ENCODE measurements at regions not wholly inside any gene's neighbourhood (a gene's known extent, or its start where the extent isn't known, plus 50 kb on each side); places are given as distances from the start of the nearest gene placed in this dataset.

DNA sequence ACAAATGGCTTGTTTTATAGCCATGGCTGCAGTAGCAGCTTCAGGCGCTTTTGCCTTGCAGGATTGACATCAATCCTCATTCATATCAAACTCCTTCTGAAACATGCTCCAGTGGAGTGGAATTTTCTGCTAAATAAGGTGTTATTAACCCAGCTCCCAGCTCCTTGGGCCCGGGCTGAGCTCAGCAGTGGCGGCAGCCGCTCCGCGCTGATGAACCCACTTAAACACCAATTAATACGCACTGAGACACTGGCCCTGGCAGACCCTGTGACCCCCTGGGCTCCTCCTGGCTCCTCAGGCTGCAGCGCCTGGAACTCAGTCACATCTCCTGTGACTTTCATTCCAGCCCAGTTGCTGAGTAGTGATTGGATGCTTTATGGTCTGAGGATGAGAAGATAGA lies 137.4 kb upstream of the GRIK3 start:
- no peak for TF ChIP-seq ZFX (IDR thresholded peaks at IDR 0.05)
- TF ChIP-seq, protein P1, sequence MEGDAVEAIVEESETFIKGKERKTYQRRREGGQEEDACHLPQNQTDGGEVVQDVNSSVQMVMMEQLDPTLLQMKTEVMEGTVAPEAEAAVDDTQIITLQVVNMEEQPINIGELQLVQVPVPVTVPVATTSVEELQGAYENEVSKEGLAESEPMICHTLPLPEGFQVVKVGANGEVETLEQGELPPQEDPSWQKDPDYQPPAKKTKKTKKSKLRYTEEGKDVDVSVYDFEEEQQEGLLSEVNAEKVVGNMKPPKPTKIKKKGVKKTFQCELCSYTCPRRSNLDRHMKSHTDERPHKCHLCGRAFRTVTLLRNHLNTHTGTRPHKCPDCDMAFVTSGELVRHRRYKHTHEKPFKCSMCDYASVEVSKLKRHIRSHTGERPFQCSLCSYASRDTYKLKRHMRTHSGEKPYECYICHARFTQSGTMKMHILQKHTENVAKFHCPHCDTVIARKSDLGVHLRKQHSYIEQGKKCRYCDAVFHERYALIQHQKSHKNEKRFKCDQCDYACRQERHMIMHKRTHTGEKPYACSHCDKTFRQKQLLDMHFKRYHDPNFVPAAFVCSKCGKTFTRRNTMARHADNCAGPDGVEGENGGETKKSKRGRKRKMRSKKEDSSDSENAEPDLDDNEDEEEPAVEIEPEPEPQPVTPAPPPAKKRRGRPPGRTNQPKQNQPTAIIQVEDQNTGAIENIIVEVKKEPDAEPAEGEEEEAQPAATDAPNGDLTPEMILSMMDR (conservative IDR thresholded peaks at IDR 0.05): no peak
- H3K27ac ChIP-seq: no peak overlapping the region

DNA sequence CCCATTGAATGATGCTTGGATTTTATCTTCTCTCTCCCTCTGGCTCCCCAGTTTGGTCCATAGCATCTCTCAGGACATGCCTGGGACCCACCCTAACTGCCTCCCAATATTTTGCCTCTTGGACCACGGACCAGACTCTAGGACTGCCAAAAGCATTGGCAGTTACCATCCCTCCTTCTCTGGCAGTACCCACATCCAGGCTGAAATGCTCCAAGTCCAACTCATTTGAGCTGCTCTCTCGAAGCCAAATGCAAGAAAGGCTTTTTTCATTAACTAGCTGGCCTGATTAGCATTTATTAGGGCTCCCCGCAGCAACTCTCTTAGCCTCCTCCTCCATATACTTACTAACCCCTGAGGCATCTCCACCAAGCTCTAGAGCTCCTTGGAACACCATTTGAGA lies 140.0 kb upstream of the GRIK3 start:
- TF ChIP-seq, protein P1 (conservative IDR thresholded peaks at IDR 0.05): no peak
- no peak for TF ChIP-seq ZFX (IDR thresholded peaks at IDR 0.05)
- no peak overlapping the region for H3K27ac ChIP-seq

DNA sequence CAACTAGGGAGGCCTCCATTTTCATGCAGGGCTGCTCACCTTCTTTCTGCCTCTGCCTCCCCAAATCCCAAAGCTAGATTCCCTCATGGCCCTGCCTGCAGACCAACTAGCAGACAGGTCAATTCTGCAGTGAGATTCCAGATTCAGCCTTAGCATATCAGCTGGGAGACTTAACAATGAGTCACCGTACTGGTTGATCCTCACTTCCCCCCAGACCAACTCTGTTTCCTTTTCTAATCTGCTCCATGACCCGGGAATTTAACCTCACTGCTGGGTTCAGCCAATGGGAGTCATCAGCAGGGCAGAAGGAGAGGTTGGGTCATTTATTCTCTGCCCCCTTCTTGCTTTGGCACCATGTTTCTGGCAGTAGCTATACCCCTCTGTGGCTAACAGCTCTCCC lies 140.6 kb upstream of the GRIK3 start:
- H3K27ac ChIP-seq: no peak overlapping the region
- TF ChIP-seq, protein P1 (conservative IDR thresholded peaks at IDR 0.05): no peak
- TF ChIP-seq ZFX (IDR thresholded peaks at IDR 0.05): no peak

DNA sequence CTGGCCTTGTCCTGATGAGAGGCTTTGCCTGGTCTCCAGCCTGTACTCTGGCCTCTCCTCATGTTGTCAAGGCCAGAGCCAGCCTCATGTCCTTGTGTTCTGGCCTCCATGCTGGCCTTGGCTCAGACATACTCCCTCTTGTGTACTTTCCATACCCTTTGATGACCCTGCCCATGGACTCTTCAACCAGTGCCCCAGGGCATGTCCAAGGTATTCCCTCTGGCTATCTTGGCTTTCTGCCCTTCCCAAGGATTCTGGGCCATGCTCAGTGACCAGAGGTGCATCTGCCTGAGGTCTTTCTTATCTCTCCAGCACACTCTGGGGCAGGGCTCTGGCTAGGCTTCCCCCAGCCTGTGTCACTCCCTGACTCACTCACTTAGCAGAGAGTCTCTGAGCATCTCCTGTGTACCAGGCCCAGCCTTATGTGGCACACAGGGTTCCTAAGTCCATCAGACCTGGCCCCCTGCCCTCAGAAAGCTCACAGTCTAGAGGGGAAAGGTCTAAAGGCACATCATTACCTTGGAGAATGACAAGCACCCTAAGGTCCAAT lies 141.4 kb upstream of the GRIK3 start:
- TF ChIP-seq, protein P1 (conservative IDR thresholded peaks at IDR 0.05): no peak
- no peak for TF ChIP-seq ZFX (IDR thresholded peaks at IDR 0.05)
- no peak overlapping the region for H3K27ac ChIP-seq

DNA sequence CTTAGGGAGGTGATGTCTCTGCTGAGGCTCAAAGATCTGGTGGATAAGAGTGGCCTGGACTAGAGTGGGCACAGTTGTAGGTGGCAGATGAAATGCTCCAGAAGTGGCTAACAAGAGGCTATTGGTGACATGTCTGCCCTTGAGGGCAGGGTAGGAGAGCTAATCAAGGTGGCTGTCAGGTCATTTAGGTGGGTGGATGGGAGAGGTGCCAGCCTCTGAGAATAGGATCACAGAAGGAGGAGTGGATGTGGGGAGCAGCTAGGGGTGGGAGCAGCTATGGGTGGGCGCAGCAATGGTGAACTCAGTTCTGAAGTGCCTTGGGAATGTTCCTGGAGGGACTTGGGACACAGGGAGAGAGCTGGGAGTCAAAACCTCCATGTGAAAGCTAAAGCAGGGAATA lies 142.0 kb upstream of the GRIK3 start:
- TF ChIP-seq ZFX (IDR thresholded peaks at IDR 0.05): no peak
- TF ChIP-seq, protein P1 (conservative IDR thresholded peaks at IDR 0.05): no peak
- no peak overlapping the region for H3K27ac ChIP-seq

DNA sequence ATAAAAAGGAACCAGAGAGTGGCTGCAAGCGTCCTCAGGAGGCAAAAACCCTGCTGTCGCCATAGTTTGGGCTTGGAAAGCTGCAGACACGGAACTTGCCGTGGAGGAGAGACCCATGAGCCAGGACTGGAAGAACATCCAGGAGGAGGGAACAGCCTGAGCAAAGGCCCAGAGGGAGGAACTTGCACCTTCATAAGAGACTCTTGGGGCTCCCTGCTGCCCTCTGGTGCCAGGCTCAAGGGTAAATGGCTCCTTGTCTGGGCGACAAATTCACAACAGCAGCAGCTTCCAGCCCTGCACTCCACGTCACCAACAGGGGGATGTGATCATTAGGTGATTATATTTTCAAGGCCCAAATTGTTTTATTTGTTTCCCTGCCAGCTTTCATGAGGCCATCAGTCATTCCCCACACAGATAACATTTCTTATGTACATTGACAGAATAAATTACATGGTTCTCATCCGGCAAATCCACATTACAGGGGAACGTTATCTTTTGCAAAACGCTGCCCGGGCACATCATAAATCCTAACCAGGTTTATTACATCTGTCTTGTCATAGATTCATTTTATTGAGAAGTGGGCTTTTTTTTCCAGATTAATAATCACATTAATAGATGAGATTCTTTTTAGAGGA lies 143.0 kb upstream of the GRIK3 start:
- no peak overlapping the region for H3K27ac ChIP-seq
- TF ChIP-seq ZFX (IDR thresholded peaks at IDR 0.05): no peak
- TF ChIP-seq, protein P1 (conservative IDR thresholded peaks at IDR 0.05): peak; percentile 71

DNA sequence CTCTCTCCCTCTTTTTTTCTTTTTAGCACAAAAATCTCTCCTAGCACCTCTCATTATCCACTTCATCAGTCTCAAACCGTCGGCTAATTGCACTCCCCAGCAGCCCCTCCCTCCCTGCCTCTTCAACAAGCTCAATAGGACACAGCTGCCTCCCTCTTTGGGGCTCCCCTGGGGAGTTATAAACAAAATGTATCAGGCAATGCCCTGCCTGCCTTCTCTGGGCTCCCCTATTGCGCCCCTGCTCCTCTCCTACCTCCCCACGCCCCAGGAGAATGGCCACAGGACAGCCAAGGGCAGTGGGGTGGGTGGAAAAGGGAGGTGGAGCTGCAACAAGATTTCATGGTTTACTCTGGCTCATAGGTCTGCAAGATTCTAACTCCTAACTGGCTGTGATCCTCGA lies 147.1 kb upstream of the GRIK3 start:
- TF ChIP-seq, protein P1 (conservative IDR thresholded peaks at IDR 0.05): no peak
- no peak for TF ChIP-seq ZFX (IDR thresholded peaks at IDR 0.05)
- no peak overlapping the region for H3K27ac ChIP-seq
